22Rv1 (cell line): ENCODE measurements at regions not wholly inside any gene's neighbourhood (a gene's known extent, or its start where the extent isn't known, plus 50 kb on each side); places are given as distances from the start of the nearest gene placed in this dataset.

Experiments used
- H3K27ac ChIP-seq: fragments of 450-650 bp; 2 replicates; pipeline ENCODE4 v1.5.1; 2017
- ZFX ChIP-seq: fragments of 450-650 bp; IDR thresholded peaks from 2 replicates; pipeline ENCODE4 v1.6.1; 2017; ENCODE audit warnings: antibody characterized with exemption, borderline replicate concordance
- TF ChIP-seq, protein P1 (sequence below): fragments of 450-650 bp; IDR thresholded peaks from 2 replicates; pipeline ENCODE4 v1.5.1; 2017; ENCODE audit warnings: mild to moderate bottlenecking

DNA sequence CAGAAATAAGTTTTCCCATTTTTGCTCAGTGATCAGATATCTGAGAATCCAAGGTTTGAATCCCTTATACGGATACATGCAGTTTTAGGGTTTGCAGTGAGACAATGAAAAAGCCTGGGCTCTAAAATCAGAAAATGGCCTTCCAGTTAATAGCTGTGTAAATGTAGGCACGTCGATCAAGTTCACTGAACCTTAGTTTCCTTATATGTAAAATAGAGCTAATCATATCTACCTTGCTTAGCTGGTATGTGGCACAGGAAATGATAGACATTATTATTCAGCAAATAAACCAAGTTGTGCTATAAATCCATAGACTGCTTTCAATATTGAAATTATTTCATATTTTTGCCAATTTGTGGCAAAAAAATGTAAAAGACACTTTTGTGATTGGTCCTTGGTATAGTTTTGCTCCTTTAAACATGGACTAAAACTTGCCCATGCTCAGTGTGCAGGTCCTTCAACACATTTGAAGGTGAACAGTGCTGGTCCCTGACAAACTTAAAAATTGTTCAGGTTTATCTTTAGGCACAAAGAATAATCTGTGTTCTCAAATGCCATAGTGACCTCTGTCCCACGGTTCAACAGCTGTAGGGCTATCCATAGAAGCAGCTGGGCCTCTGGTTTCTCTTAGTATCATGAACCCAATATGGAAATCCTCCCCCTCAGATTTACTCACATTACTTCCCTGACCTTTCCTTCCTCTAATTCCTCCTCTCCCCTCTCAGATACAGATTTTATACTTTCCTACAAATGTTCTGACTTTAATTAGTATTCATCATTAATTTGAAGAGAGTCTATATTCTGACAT is 51.0 kb downstream of the CCDC54 start:
- TF ChIP-seq, protein P1, sequence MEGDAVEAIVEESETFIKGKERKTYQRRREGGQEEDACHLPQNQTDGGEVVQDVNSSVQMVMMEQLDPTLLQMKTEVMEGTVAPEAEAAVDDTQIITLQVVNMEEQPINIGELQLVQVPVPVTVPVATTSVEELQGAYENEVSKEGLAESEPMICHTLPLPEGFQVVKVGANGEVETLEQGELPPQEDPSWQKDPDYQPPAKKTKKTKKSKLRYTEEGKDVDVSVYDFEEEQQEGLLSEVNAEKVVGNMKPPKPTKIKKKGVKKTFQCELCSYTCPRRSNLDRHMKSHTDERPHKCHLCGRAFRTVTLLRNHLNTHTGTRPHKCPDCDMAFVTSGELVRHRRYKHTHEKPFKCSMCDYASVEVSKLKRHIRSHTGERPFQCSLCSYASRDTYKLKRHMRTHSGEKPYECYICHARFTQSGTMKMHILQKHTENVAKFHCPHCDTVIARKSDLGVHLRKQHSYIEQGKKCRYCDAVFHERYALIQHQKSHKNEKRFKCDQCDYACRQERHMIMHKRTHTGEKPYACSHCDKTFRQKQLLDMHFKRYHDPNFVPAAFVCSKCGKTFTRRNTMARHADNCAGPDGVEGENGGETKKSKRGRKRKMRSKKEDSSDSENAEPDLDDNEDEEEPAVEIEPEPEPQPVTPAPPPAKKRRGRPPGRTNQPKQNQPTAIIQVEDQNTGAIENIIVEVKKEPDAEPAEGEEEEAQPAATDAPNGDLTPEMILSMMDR: no peak
- no peak for TF ChIP-seq ZFX
- no peak overlapping the region for H3K27ac ChIP-seq

DNA sequence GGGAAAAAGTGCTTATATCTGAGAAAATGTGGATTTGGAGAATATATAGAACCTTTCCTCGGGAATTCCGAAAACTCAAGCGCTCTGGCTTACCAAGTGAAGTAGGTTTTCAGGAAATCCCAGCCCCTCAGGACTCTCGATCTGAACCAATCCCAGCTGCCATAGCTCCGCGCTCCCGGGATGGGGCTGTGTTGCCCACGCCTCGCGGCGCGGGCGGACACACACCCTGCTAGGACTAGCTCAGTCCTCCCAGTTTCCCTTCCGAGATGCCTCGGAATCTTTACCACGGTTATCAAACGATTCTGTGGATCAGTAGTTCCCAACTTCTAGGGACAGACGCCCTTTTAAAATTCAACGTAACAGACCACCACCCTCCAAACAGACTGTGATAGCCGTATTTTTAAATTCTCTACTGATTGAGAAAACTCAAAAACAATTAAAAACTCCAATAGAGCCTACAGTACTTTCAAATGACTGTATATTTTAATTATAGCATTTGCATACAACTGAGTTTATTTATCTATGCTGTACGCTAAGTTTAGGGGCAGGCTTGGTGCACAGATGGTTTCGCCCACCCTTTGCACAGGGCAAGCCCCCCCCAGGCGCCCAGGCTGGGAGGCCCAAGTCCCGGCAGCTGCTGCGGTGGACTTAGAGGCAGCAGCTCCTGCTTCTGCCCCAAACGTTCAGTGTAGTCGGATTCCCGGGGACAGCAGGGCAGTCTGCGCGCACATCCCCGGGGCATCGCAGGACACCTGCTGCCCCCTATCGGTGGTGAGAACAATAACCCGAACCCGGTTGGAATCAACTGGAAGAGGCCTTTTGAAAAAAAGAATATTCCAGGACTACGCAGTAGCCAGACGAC is 52.3 kb downstream of the CCDC54 start:
- TF ChIP-seq, protein P1: peak; percentile 96
- TF ChIP-seq ZFX: no peak
- no peak overlapping the region; the same call in 1 of the 2 replicates for H3K27ac ChIP-seq

DNA sequence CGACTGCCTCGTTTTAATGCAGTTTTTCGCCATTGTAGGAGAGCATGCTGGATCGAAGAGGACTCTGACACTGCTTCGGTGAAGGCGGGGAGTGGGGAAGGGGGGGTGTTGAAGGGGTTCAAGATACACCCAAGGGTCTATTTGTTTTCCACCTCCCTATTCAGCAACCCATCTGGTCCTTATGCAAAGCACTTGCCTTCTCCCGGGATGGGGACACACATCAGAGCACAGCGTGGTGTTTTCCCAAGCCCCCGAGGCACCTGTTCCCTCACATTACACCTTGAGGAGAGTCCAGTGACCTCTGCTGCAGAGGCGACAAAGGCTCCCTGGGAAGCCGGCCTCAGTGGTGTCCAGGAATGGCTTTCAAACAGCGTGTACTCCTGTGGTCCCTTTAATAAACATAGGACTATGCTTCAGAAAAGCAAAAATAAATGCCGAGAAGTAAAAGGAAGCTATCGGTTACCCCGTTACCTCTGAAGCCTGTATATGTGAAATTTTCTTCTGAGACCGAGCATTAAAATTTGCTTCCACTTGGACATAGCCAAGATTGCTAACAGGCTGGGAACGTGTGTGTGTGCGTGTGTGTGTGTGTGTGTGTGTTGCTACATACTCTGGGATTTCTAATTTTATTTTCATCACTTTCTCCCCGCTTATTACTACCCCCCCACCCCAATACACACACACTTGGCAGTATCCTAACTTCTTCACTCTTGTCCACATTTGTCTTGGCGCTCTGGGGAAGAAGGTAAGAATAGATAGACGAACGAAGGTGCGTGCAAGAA is 53.2 kb downstream of the CCDC54 start:
- TF ChIP-seq, protein P1: peak; percentile 55
- no peak for TF ChIP-seq ZFX
- H3K27ac ChIP-seq: peak overlapping the region; percentile 65

DNA sequence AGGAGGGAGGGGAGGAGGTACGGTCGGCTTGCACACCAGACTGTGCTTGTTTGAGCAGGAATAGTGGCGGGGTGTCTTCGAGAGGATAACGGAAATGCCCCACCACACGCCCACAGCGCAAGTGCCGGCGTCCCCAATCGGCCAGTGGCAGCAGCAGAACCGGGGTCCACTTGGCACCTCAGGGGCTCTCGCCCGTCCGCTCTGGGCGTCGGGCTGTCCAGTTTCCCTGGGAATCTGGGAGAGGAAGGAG is 53.7 kb downstream of the CCDC54 start:
- TF ChIP-seq, protein P1: no peak
- no peak for TF ChIP-seq ZFX
- H3K27ac ChIP-seq: peak overlapping the region; percentile 65

DNA sequence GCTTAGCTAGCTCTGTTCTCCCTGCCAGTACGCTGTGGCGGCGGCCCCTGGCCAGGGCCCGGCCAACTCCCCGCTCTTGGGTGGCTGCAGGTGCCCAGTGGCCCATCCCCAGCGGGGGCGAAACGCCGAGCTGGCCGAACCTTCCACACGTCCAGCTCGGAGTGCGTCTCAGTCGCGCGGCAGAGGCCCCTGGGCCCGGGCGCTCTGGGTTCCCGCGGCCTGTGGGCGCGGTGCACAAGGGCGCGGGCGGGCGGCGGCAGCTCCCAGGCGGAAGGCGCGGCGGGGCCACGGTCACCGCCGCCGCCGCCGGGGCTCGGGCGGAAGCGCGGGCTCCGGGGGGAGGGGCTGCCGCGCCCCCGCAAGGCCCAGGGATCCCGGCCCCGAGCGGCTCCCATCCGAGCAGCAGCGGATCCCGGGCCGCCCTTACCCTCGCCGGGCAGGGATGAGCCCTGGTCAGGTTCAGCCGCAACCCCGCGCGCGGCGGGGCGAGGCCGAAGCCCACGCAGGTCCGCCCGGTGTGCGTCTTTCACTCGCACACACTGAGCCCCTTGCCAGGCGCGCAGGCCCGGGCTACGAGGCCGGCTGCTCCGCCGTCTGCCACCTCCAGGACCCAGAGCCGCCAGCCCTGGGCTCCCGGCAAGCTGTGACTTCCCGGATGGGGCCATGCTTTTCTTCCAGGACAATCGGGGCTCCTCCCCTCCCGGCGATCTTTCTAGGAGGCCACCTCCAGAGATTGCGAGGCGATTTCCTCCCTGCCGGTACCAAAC is 54.2 kb downstream of the CCDC54 start:
- TF ChIP-seq ZFX: no peak
- TF ChIP-seq, protein P1: no peak
- peak overlapping the region; percentile 65 for H3K27ac ChIP-seq

DNA sequence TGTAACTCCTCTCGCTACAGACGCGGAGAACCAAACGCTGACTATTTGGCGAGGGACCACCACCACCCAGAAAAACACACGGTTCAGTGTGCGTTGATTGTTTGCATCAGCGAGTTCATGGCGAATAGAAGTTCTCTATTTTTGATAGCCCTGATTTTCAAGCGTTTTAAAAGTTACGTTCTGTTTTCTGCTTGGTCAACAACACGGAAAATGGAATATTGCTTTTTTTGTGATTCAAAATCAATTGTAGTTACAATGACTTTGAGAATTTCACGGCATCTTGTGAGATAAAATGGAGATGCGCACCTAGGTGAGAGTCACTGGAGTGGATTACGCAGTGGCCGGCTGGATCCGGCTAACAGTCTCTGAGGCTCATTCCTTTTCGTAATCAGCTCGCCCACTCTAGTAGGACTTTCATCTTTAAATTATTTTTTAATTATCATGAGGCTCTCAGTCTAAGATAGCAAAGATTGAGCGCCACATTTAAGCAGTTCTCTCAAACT is 54.8 kb downstream of the CCDC54 start:
- peak overlapping the region; percentile 65 for H3K27ac ChIP-seq
- no peak for TF ChIP-seq ZFX
- TF ChIP-seq, protein P1: no peak
